ENCODE measurements at regions not wholly inside any gene's neighbourhood (a gene's known extent, or its start where the extent isn't known, plus 50 kb on each side); places are given as distances from the start of the nearest gene placed in this dataset.

GRCh38 chr14:82500222-82500621 is 966.6 kb upstream of the SEL1L start:
- no peak for DNase-seq (ENCODE audit: low read depth)
- H3K4me3 ChIP-seq (ENCODE audit: low read length), result no peak overlapping the region
- TF ChIP-seq CTCF (conservative IDR thresholded peaks at IDR 0.05; ENCODE audit: low read length), result no peak

GRCh38 chr14:82501554-82501953 is 967.9 kb upstream of the SEL1L start:
- no peak for DNase-seq (ENCODE audit: low read depth)
- no peak overlapping the region for H3K4me3 ChIP-seq (ENCODE audit: low read length)
- TF ChIP-seq CTCF (conservative IDR thresholded peaks at IDR 0.05; ENCODE audit: low read length), result no peak

- no peak for TF ChIP-seq CTCF (conservative IDR thresholded peaks at IDR 0.05; ENCODE audit: low read length)
- no peak overlapping the region for H3K4me3 ChIP-seq (ENCODE audit: low read length)
- no peak for DNase-seq (ENCODE audit: low read depth)
Measured at GRCh38 chr14:82502043-82502442, 968.4 kb upstream of the SEL1L start.

GRCh38 chr14:82504894-82505293 is 971.2 kb upstream of the SEL1L start:
- DNase-seq (ENCODE audit: low read depth), result no peak
- TF ChIP-seq CTCF (conservative IDR thresholded peaks at IDR 0.05; ENCODE audit: low read length), result no peak

GRCh38 chr14:82510007-82510406 is 976.4 kb upstream of the SEL1L start:
- H3K4me3 ChIP-seq (ENCODE audit: low read length), result no peak overlapping the region
- no peak for TF ChIP-seq CTCF (conservative IDR thresholded peaks at IDR 0.05; ENCODE audit: low read length)
- no peak for DNase-seq (ENCODE audit: low read depth)

More at GRCh38 chr14:82504894-82505293, 971.2 kb upstream of the SEL1L start:
- H3K4me3 ChIP-seq (ENCODE audit: low read length), result no peak overlapping the region

GRCh38 chr14:82511399-82511798 is 977.7 kb upstream of the SEL1L start:
- H3K4me3 ChIP-seq (ENCODE audit: low read length), result no peak overlapping the region
- DNase-seq (ENCODE audit: low read depth), result no peak

GRCh38 chr14:82520765-82521164 is 987.1 kb upstream of the SEL1L start:
- TF ChIP-seq CTCF (conservative IDR thresholded peaks at IDR 0.05; ENCODE audit: low read length), result no peak
- no peak overlapping the region for H3K4me3 ChIP-seq (ENCODE audit: low read length)
- DNase-seq (ENCODE audit: low read depth), result no peak

More at GRCh38 chr14:82511399-82511798, 977.7 kb upstream of the SEL1L start:
- TF ChIP-seq CTCF (conservative IDR thresholded peaks at IDR 0.05; ENCODE audit: low read length), result no peak
